ENCODE measurements at regions not wholly inside any gene's neighbourhood (a gene's known extent, or its start where the extent isn't known, plus 50 kb on each side); places are given as distances from the start of the nearest gene placed in this dataset.

- H2AFZ ChIP-seq (ENCODE audit: low read depth, low read length), result no peak overlapping the region
- FAIRE-seq (no peak), ATAC-seq (no peak), DNase-seq (ENCODE audit: extremely low read depth in 1 of 4, low spot score in 3 of 4) (no peak)
- intact Hi-C loops (cut with micrococcal nuclease) (no loop called here), in situ Hi-C loops (cut with MboI) (no loop called here)
- no peak overlapping the region for H3K4me2 ChIP-seq (ENCODE audit: insufficient read depth, low read length)
- H3K9me3 ChIP-seq (replicated peaks; ENCODE audit: control insufficient read depth, insufficient read depth, low read depth, low read length), result no peaks in the 10 kb centered on the region
- H3K9me1 ChIP-seq (ENCODE audit: control insufficient read depth, insufficient read depth, low read length), result no peaks in the 10 kb centered on the region
- H3K27ac ChIP-seq (ENCODE audit: extremely low read depth, low read depth, low read length), result no peak overlapping the region
- no peaks in the 10 kb centered on the region for H3K27me3 ChIP-seq (ENCODE audit: control insufficient read depth in 2 of 2, insufficient read depth in 2 of 2, low read length in 2 of 2)
- ChIA-PET CTCF (ENCODE audit: low intra/inter-chr PET ratio) (no interaction called here), POLR2A (no interaction called here)
- no peaks in the 10 kb centered on the region for H3K4me1 ChIP-seq (replicated peaks in 1 of 2; ENCODE audit: control insufficient read depth in 2 of 2, insufficient read depth in 2 of 2, low read length in 2 of 2)
- H3K4me3 ChIP-seq, result no peak overlapping the region
- H3K79me2 ChIP-seq (ENCODE audit: control insufficient read depth, insufficient read depth, low read length), result no peaks in the 10 kb centered on the region
- TF ChIP-seq CEBPG (CRISPR knock-in tag; IDR thresholded peaks at IDR 0.05) (no peak), CEBPG (tag; conservative IDR thresholded peaks at IDR 0.05 in 1 of 2, IDR thresholded peaks at IDR 0.05 in 1 of 2) (peak in 1 of 2 experiments; percentile 82; a peak in 2 of 4 replicates), CEBPB (tag; IDR thresholded peaks at IDR 0.05) (peak; percentile 61), KDM2B (CRISPR knock-in tag; IDR thresholded peaks at IDR 0.05) (no peak), SNIP1 (IDR thresholded peaks at IDR 0.05; ENCODE audit: low read depth) (no peak), ZBTB40 (IDR thresholded peaks at IDR 0.05) (no peak), ZBTB40 (CRISPR knock-in tag; IDR thresholded peaks at IDR 0.05) (no peak)
- H3K9ac ChIP-seq (ENCODE audit: insufficient read depth in 1 of 2, low read depth in 2 of 2, low read length in 2 of 2), result no peak overlapping the region
- 3% methylated on average over 3 of the region's 3 CpGs for WGBS (ENCODE audit: insufficient coverage, low coverage, missing lambda C conversion rate)
- H3K36me3 ChIP-seq (ENCODE audit: control insufficient read depth, insufficient read depth, low read length), result no peaks in the 10 kb centered on the region
- no peaks in the 10 kb centered on the region for H4K20me1 ChIP-seq (replicated peaks; ENCODE audit: control insufficient read depth, insufficient read depth, low read length)
- no TSS peak for BruUV-seq (replicated peaks)
These were observed 331.3 kb downstream of the GRXCR1 start for GRCh38 chr4:43223820-43224219.
